Breast epithelium (tissue), 4 donors: ENCODE measurements at regions not wholly inside any gene's neighbourhood (a gene's known extent, or its start where the extent isn't known, plus 50 kb on each side); places are given as distances from the start of the nearest gene placed in this dataset.
"Not testable (repeated sequence)": the region's sequence is repeated elsewhere in the genome, so short reads cannot be mapped to it uniquely, and the experiment has no call there.

Experiments
- DNase-seq, 2 donors: peaks; one replicate each; pipeline ENCODE4 v3.0.0-alpha.2; 2019; ENCODE audit warnings: low spot score in 2 of 2
- H3K27ac ChIP-seq, 2 donors: fragments of 200-600 bp; sonication (generic) in 1 of 2; one replicate each; pipeline ENCODE4 v1.5.1; 2016 to 2019; ENCODE audit warnings: mild to moderate bottlenecking in 1 of 2
- H3K27me3 ChIP-seq, 2 donors: fragments of 200-600 bp; sonication (generic) in 1 of 2; one replicate each; pipeline versions ENCODE4 v1.5.1 to v1.6.0; 2017 to 2019; ENCODE audit warnings: control low read depth in 1 of 2, mild to moderate bottlenecking in 1 of 2
- H3K36me3 ChIP-seq: fragments of 200-600 bp; one replicate; pipeline ENCODE4 v1.5.1; 2019
- H3K4me1 ChIP-seq, 2 donors: fragments of 200-600 bp; sonication (generic); one replicate each; pipeline ENCODE4 v1.5.1; 2016 to 2019; ENCODE audit warnings: control low read depth in 1 of 2
- H3K4me3 ChIP-seq, 3 donors: fragments of 200-600 bp; sonication (generic); 1 replicate in 2 of 3; 2 replicates in 1 of 3; pipeline ENCODE4 v1.5.1; 2016 to 2019; ENCODE audit warnings: mild to moderate bottlenecking in 3 of 3, moderate library complexity in 2 of 3
- H3K9me3 ChIP-seq, 2 donors: fragments of 200-600 bp; sonication (generic) in 1 of 2; one replicate each; pipeline ENCODE4 v1.5.1; 2016 to 2019; ENCODE audit warnings: control low read depth in 1 of 2
- CTCF ChIP-seq, 3 donors: fragments of 450-650 bp; IDR thresholded peaks; one replicate each; pipeline ENCODE4 v1.5.1; 2016 to 2017; ENCODE audit warnings: antibody characterized with exemption in 3 of 3, mild to moderate bottlenecking in 3 of 3, moderate library complexity in 3 of 3
- POLR2A ChIP-seq: fragments of 450-650 bp; IDR thresholded peaks from one replicate; pipeline ENCODE4 v1.6.1; 2016; ENCODE audit warnings: antibody characterized with exemption, mild to moderate bottlenecking, moderate library complexity
- POLR2AphosphoS5 ChIP-seq, 3 donors: sonication (generic); formaldehyde crosslinking; IDR thresholded peaks; one replicate each; pipeline ENCODE4 v1.6.1; 2017; ENCODE audit warnings: antibody characterized with exemption in 3 of 3
- intact Hi-C: fragments of 100-400 bp; cut with DNase I; formaldehyde crosslinking; loops from one replicate; pipeline ENCODE4 v1.15.1; 2023; ENCODE audit warnings: low total_unique reads

- DNase-seq, result no peak
- intact Hi-C loops, result no loop called here
- no peaks in the 10 kb centered on the region for H3K27me3 ChIP-seq
- no peaks in the 10 kb centered on the region for H3K36me3 ChIP-seq
- no peak overlapping the region for H3K27ac ChIP-seq
- TF ChIP-seq POLR2AphosphoS5 (IDR thresholded peaks at IDR 0.05), result no peak
- TF ChIP-seq POLR2A, result no peak
- no peak for TF ChIP-seq CTCF (IDR thresholded peaks at IDR 0.05)
- H3K4me3 ChIP-seq, result no peak overlapping the region
- H3K4me1 ChIP-seq, result no peaks in the 10 kb centered on the region
- H3K9me3 ChIP-seq, result peaks cover 0 to 33% of the 10 kb centered on the region in 2 donors
Observed at GRCh38 chr20:61092251-61092650, 159.8 kb upstream of the CDH4 start.

DNA sequence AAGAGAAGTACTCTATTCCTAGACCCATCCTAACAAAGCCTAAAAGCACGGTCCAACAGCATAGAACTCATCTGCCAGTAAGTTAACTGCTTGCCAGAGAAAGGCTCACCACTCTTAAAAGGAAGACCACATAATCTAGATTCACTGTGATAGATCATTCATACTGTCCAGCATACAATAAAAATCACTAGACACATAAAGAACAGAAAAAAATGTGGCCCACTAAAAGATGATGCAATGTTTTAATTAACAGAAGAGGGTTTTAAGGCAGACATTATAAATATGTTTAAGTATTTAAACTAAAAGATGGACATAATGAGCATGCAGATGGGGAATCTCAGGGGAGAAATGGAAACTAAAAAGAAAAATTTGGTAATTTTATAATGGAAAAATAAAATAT, 157.5 kb upstream of the CDH4 start:
- H3K27me3 ChIP-seq, result peaks cover 0 to 7% of the 10 kb centered on the region in 2 donors
- intact Hi-C loops, result no loop called here

GRCh38 chr20:61096463-61096862, 155.6 kb upstream of the CDH4 start:
- peaks cover 0 to 33% of the 10 kb centered on the region in 2 donors for H3K9me3 ChIP-seq

More for the DNA sequence above, 157.5 kb upstream of the CDH4 start:
- DNase-seq, result no peak
- TF ChIP-seq POLR2A (no peak), CTCF (IDR thresholded peaks at IDR 0.05) (no peak), POLR2AphosphoS5 (IDR thresholded peaks at IDR 0.05) (no peak)
- Histone ChIP-seq H3K27ac (no peak overlapping the region), H3K9me3 (peaks cover 0 to 33% of the 10 kb centered on the region in 2 donors), H3K36me3 (no peaks in the 10 kb centered on the region), H3K4me3 (no peak overlapping the region), H3K4me1 (no peaks in the 10 kb centered on the region)

DNA sequence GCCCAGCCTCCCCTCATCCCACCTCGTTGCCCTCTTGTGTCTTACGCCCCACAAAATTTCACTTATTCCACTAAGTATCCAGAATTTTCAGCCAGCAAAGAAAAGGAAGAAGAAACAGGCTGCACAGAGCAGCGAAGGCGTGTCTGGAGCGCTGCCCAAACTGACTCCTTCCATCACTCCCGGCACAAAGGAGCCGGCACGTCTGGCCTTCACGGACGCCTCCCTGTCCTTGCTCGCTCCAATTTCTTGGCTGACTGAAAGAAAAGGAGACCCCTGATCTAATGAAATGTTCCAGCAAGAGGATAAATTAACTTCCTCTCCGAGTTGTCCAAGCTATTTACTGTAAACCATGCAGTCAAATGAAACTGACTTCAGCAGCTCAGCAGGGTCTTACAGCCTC, 152.3 kb upstream of the CDH4 start:
- DNase-seq, result no peak
- intact Hi-C loops, result no loop called here
- no peak for TF ChIP-seq POLR2A
- no peak for TF ChIP-seq POLR2AphosphoS5 (IDR thresholded peaks at IDR 0.05)
- TF ChIP-seq CTCF (IDR thresholded peaks at IDR 0.05), result no peak
- Histone ChIP-seq H3K27ac (no peak overlapping the region), H3K9me3 (peaks cover 0 to 15% of the 10 kb centered on the region in 2 donors), H3K4me1 (no peaks in the 10 kb centered on the region), H3K4me3 (no peak overlapping the region), H3K36me3 (no peaks in the 10 kb centered on the region), H3K27me3 (peaks cover 0 to 7% of the 10 kb centered on the region in 2 donors)

More at GRCh38 chr20:61096463-61096862, 155.6 kb upstream of the CDH4 start:
- no peak overlapping the region for H3K4me3 ChIP-seq
- no peaks in the 10 kb centered on the region for H3K36me3 ChIP-seq
- intact Hi-C loops, result no loop called here
- H3K27ac ChIP-seq, result no peak overlapping the region
- TF ChIP-seq POLR2A (no peak), CTCF (IDR thresholded peaks at IDR 0.05) (no peak), POLR2AphosphoS5 (IDR thresholded peaks at IDR 0.05) (no peak)
- DNase-seq, result no peak
- no peaks in the 10 kb centered on the region for H3K4me1 ChIP-seq
- peaks cover 0 to 7% of the 10 kb centered on the region in 2 donors for H3K27me3 ChIP-seq

GRCh38 chr20:61100489-61100888, 151.6 kb upstream of the CDH4 start:
- intact Hi-C loops, result no loop called here

DNA sequence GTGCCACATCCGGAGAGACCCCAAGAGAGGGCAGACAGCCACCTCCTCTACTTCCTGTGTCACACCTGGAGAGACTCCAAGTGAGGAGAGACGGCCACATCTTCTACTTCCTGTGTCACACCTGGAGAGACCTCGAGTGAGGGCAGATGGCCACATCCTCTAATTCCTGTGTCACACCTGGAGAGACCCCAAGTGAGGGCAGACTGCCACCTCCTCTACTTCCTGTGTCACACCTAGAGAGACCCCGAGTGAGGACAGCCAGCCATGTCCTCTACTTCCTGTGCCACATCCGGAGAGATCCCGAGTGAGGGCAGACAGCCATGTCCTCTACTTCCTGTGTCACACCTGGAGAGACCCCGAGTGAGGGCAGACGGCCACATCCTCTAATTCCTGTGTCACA, 150.7 kb upstream of the CDH4 start:
- DNase-seq, H3K36me3 ChIP-seq, H3K9me3 ChIP-seq, intact Hi-C loops, H3K4me3 ChIP-seq, H3K27ac ChIP-seq, H3K27me3 ChIP-seq, H3K4me1 ChIP-seq: not testable (repeated sequence)

More at GRCh38 chr20:61100489-61100888, 151.6 kb upstream of the CDH4 start:
- no peak for DNase-seq
- H3K36me3 ChIP-seq, result no peaks in the 10 kb centered on the region
- H3K9me3 ChIP-seq, result peaks cover 0 to 8% of the 10 kb centered on the region in 2 donors
- H3K27me3 ChIP-seq, result peaks cover 0 to 7% of the 10 kb centered on the region in 2 donors
- H3K4me3 ChIP-seq, result no peak overlapping the region
- no peak overlapping the region for H3K27ac ChIP-seq
- H3K4me1 ChIP-seq, result no peaks in the 10 kb centered on the region
- TF ChIP-seq CTCF (IDR thresholded peaks at IDR 0.05) (no peak), POLR2AphosphoS5 (IDR thresholded peaks at IDR 0.05) (no peak), POLR2A (no peak)
